Mesenchymal stem cell (in vitro differentiated cells and primary cell): ENCODE measurements at regions not wholly inside any gene's neighbourhood (a gene's known extent, or its start where the extent isn't known, plus 50 kb on each side); places are given as distances from the start of the nearest gene placed in this dataset.

Experiments
- DNase-seq: peaks from one replicate; pipeline ENCODE4 v3.0.0-alpha.2; 2013
- H2AFZ ChIP-seq: one replicate; pipeline ENCODE4 v1.6.1; 2013; ENCODE audit warnings: low read depth, mild to moderate bottlenecking, control low read depth, inconsistent platforms, low read length, moderate library complexity
- H2AK5ac ChIP-seq: 2 replicates; pipeline ENCODE4 v1.6.1; 2013; ENCODE audit warnings: low read length, moderate library complexity, mild to moderate bottlenecking, inconsistent platforms; ENCODE audit not compliant: severe bottlenecking
- H2BK120ac ChIP-seq: one replicate; pipeline ENCODE4 v1.6.1; 2013; ENCODE audit warnings: low read depth, mild to moderate bottlenecking, inconsistent platforms, low read length, moderate library complexity
- H2BK12ac ChIP-seq, 2 experiments: one replicate each; pipeline ENCODE4 v1.6.1; 2013; ENCODE audit warnings: inconsistent platforms in 2 of 2, low read length in 2 of 2, mild to moderate bottlenecking in 2 of 2, moderate library complexity in 2 of 2, control low read depth in 1 of 2
- H2BK15ac ChIP-seq: one replicate; pipeline ENCODE4 v1.6.1; 2013; ENCODE audit warnings: mild to moderate bottlenecking, low read depth, inconsistent platforms; ENCODE audit not compliant: poor library complexity, severe bottlenecking
- H2BK5ac ChIP-seq: 2 replicates; pipeline ENCODE4 v1.6.1; 2013; ENCODE audit warnings: low read depth, mild to moderate bottlenecking, low read length, control low read depth, inconsistent platforms; ENCODE audit not compliant: poor library complexity, severe bottlenecking
- H3K14ac ChIP-seq, 2 experiments: one replicate each; pipeline ENCODE4 v1.6.1; 2013; ENCODE audit warnings: inconsistent platforms in 2 of 2, low read length in 2 of 2, control low read depth in 1 of 2, mild to moderate bottlenecking in 1 of 2, moderate library complexity in 1 of 2
- H3K18ac ChIP-seq, 2 experiments: one replicate each; pipeline ENCODE4 v1.6.1; 2013; ENCODE audit warnings: inconsistent platforms in 2 of 2, low read length in 2 of 2, control low read depth in 1 of 2, low read depth in 1 of 2, mild to moderate bottlenecking in 1 of 2
- H3K23ac ChIP-seq, 2 experiments: one replicate each; pipeline ENCODE4 v1.6.1; 2013; ENCODE audit warnings: inconsistent platforms in 2 of 2, low read length in 2 of 2, mild to moderate bottlenecking in 2 of 2, moderate library complexity in 2 of 2, control low read depth in 1 of 2
- H3K27ac ChIP-seq: 2 replicates; pipeline ENCODE4 v1.5.1; 2013; ENCODE audit warnings: mild to moderate bottlenecking, moderate library complexity, low read length, control low read depth, inconsistent platforms; ENCODE audit not compliant: poor library complexity, severe bottlenecking
- H3K27me3 ChIP-seq, 2 experiments: 2 replicates each; pipeline versions ENCODE4 v1.6.1 to v1.7.0; 2013; ENCODE audit warnings: low read length in 2 of 2, mild to moderate bottlenecking in 2 of 2, moderate library complexity in 2 of 2, control low read depth in 1 of 2, inconsistent platforms in 1 of 2; ENCODE audit not compliant: control insufficient read depth in 1 of 2, insufficient read depth in 1 of 2
- H3K36me3 ChIP-seq, 2 experiments: 2 replicates each; pipeline versions ENCODE4 v1.6.1 to v1.7.0; 2013; ENCODE audit warnings: low read length in 2 of 2, control low read depth in 1 of 2, inconsistent platforms in 1 of 2, low read depth in 1 of 2, mild to moderate bottlenecking in 1 of 2; ENCODE audit not compliant: insufficient read depth in 2 of 2, control insufficient read depth in 1 of 2
- H3K4ac ChIP-seq, 2 experiments: one replicate each; pipeline ENCODE4 v1.6.1; 2013; ENCODE audit warnings: inconsistent platforms in 2 of 2, low read length in 2 of 2, mild to moderate bottlenecking in 2 of 2, moderate library complexity in 2 of 2, control low read depth in 1 of 2, low read depth in 1 of 2
- H3K4me1 ChIP-seq: 2 replicates; pipeline ENCODE4 v1.6.1; 2013; ENCODE audit warnings: low read depth, low read length, control low read depth; ENCODE audit not compliant: control insufficient read depth, insufficient read depth
- H3K4me2 ChIP-seq: 2 replicates; pipeline ENCODE4 v1.6.1; 2013; ENCODE audit warnings: low read length, mild to moderate bottlenecking, inconsistent platforms; ENCODE audit not compliant: poor library complexity, severe bottlenecking
- H3K4me3 ChIP-seq, 2 experiments: 2 replicates each; pipeline versions ENCODE4 v1.5.1 to v1.7.0; 2013; ENCODE audit warnings: low read length in 2 of 2, mild to moderate bottlenecking in 2 of 2, control low read depth in 1 of 2, low read depth in 1 of 2; ENCODE audit not compliant: insufficient read depth in 1 of 2
- H3K79me1 ChIP-seq: replicated peaks from 2 replicates; pipeline ENCODE4 v1.6.1; 2013; ENCODE audit warnings: mild to moderate bottlenecking, control low read depth, low read length, inconsistent platforms; ENCODE audit not compliant: poor library complexity, severe bottlenecking
- H3K9ac ChIP-seq: 2 replicates; pipeline ENCODE4 v1.7.0; 2013; ENCODE audit warnings: mild to moderate bottlenecking, low read length, moderate library complexity
- H3K9me3 ChIP-seq: 2 replicates; pipeline ENCODE4 v1.7.0; 2013; ENCODE audit warnings: mild to moderate bottlenecking, low read length; ENCODE audit not compliant: control insufficient read depth
- H4K8ac ChIP-seq: one replicate; pipeline ENCODE4 v1.6.1; 2013; ENCODE audit warnings: inconsistent platforms, mild to moderate bottlenecking, low read length, moderate library complexity
- H4K91ac ChIP-seq: one replicate; pipeline ENCODE4 v1.6.1; 2013; ENCODE audit warnings: mild to moderate bottlenecking, low read length, inconsistent platforms
- WGBS: methylation state at CpG from one replicate; pipeline ENCODE4 v1.1.7; 2013; ENCODE audit warnings: mixed read lengths; 5-methylcytosine and 5-hydroxymethylcytosine counted together

- H3K18ac ChIP-seq, result no peak overlapping the region
- no peaks in the 10 kb centered on the region for H3K27me3 ChIP-seq
- no peak overlapping the region for H2BK120ac ChIP-seq
- H3K9me3 ChIP-seq, result no peaks in the 10 kb centered on the region
- no peak overlapping the region for H3K4me2 ChIP-seq
- H3K27ac ChIP-seq, result no peak overlapping the region
- no peak overlapping the region for H2AK5ac ChIP-seq
- peaks cover 3% of the 10 kb centered on the region for H3K4me1 ChIP-seq
- H3K36me3 ChIP-seq, result no peaks in the 10 kb centered on the region
- H2AFZ ChIP-seq, result no peak overlapping the region
- H3K4me3 ChIP-seq, result no peak overlapping the region
- no peak overlapping the region for H4K8ac ChIP-seq
- no peaks in the 10 kb centered on the region for H3K79me1 ChIP-seq
- no peak overlapping the region for H2BK15ac ChIP-seq
- H2BK12ac ChIP-seq, result no peak overlapping the region
- H3K23ac ChIP-seq, result no peak overlapping the region
- DNase-seq, result no peak
- no peak overlapping the region for H3K14ac ChIP-seq
- WGBS, result 100% methylated on average over 1 of the region's 1 CpG
- no peak overlapping the region for H3K9ac ChIP-seq
- no peak overlapping the region for H2BK5ac ChIP-seq
- no peak overlapping the region for H4K91ac ChIP-seq
- no peak overlapping the region for H3K4ac ChIP-seq
Measured at GRCh38 chr12:90235642-90236041, 527.0 kb upstream of the ATP2B1 start.

- Histone ChIP-seq H3K9ac (peak overlapping the region; percentile 43), H2AFZ (no peak overlapping the region), H3K79me1 (no peaks in the 10 kb centered on the region), H4K91ac (no peak overlapping the region), H2BK12ac (peak overlapping the region; percentile 29 to 32), H2BK5ac (peak overlapping the region; percentile 78), H3K27me3 (no peaks in the 10 kb centered on the region), H3K27ac (peak overlapping the region; percentile 10), H3K4me2 (no peak overlapping the region), H4K8ac (peak overlapping the region; percentile 42), H3K4ac (peak overlapping the region in 1 of 2 experiments; percentile 57), H2BK15ac (no peak overlapping the region), H3K18ac (peak overlapping the region in 1 of 2 experiments; percentile 37), H3K9me3 (no peaks in the 10 kb centered on the region), H2BK120ac (peak overlapping the region; percentile 42), H2AK5ac (peak overlapping the region; percentile 62), H3K4me1 (peaks cover 3% of the 10 kb centered on the region), H3K14ac (no peak overlapping the region), H3K23ac (no peak overlapping the region), H3K4me3 (no peak overlapping the region), H3K36me3 (no peaks in the 10 kb centered on the region)
- peak; percentile 12 for DNase-seq
- 100% methylated on average over 1 of the region's 2 CpGs for WGBS
Measured at GRCh38 chr12:90234472-90234871, 525.8 kb upstream of the ATP2B1 start.

- H2AFZ ChIP-seq, result no peak overlapping the region
- no peaks in the 10 kb centered on the region for H3K36me3 ChIP-seq
- no peak overlapping the region for H4K8ac ChIP-seq
- no peak overlapping the region for H3K14ac ChIP-seq
- no peak overlapping the region for H3K9ac ChIP-seq
- DNase-seq, result no peak
- H3K4me2 ChIP-seq, result no peak overlapping the region
- peaks cover 3% of the 10 kb centered on the region for H3K4me1 ChIP-seq
- H2BK5ac ChIP-seq, result peak overlapping the region; percentile 1
- H3K27ac ChIP-seq, result peak overlapping the region; percentile 43
- H3K4me3 ChIP-seq, result no peak overlapping the region
- 97% methylated on average over 4 of the region's 6 CpGs for WGBS
- no peak overlapping the region for H3K23ac ChIP-seq
- H2BK15ac ChIP-seq, result no peak overlapping the region
- no peak overlapping the region for H2BK12ac ChIP-seq
- no peaks in the 10 kb centered on the region for H3K79me1 ChIP-seq
- no peak overlapping the region for H2BK120ac ChIP-seq
- H3K4ac ChIP-seq, result no peak overlapping the region
- no peaks in the 10 kb centered on the region for H3K27me3 ChIP-seq
- H4K91ac ChIP-seq, result no peak overlapping the region
- H2AK5ac ChIP-seq, result no peak overlapping the region
- no peak overlapping the region for H3K18ac ChIP-seq
- no peaks in the 10 kb centered on the region for H3K9me3 ChIP-seq
Measured at GRCh38 chr12:90233168-90234100, 524.8 kb upstream of the ATP2B1 start.

- Histone ChIP-seq H3K23ac (no peak overlapping the region), H3K79me1 (no peaks in the 10 kb centered on the region), H3K4me2 (no peak overlapping the region), H3K9me3 (no peaks in the 10 kb centered on the region), H3K18ac (peak overlapping the region in 1 of 2 experiments; percentile 73), H2AFZ (no peak overlapping the region), H4K8ac (peak overlapping the region; percentile 43), H2AK5ac (no peak overlapping the region), H3K27ac (peak overlapping the region; percentile 25), H3K27me3 (no peaks in the 10 kb centered on the region), H2BK12ac (no peak overlapping the region), H2BK15ac (no peak overlapping the region), H2BK5ac (no peak overlapping the region), H3K14ac (no peak overlapping the region), H3K36me3 (no peaks in the 10 kb centered on the region), H3K4ac (no peak overlapping the region), H4K91ac (no peak overlapping the region), H2BK120ac (no peak overlapping the region), H3K4me1 (peaks cover 3% of the 10 kb centered on the region), H3K4me3 (no peak overlapping the region), H3K9ac (no peak overlapping the region)
- 46% methylated on average over 6 of the region's 8 CpGs for WGBS
- peak; percentile 3 for DNase-seq
Measured at GRCh38 chr12:90229407-90230170, 521.0 kb upstream of the ATP2B1 start.
